Lower lobe of right lung (tissue), 2 donors: ENCODE measurements at regions not wholly inside any gene's neighbourhood (a gene's known extent, or its start where the extent isn't known, plus 50 kb on each side); places are given as distances from the start of the nearest gene placed in this dataset.

Experiments
- ATAC-seq, 2 donors: fragments of 200-7000 bp; cut with Tn5 transposase; one replicate each; pipeline ENCODE4 v1.9.1; 2020 to 2022; ENCODE audit warnings: mild to moderate bottlenecking in 2 of 2, moderate library complexity in 2 of 2
- DNase-seq: peaks from one replicate; pipeline ENCODE4 v3.0.0-alpha.2; 2020
- H3K27ac ChIP-seq: fragments of 200-600 bp; one replicate; pipeline ENCODE4 v1.8.0; 2022
- H3K27me3 ChIP-seq: fragments of 200-600 bp; one replicate; pipeline ENCODE4 v1.8.0; 2022; ENCODE audit warnings: low read depth
- H3K36me3 ChIP-seq: fragments of 200-600 bp; one replicate; pipeline ENCODE4 v1.8.0; 2022; ENCODE audit warnings: mild to moderate bottlenecking
- H3K4me1 ChIP-seq: fragments of 200-600 bp; one replicate; pipeline ENCODE4 v1.8.0; 2022
- H3K4me3 ChIP-seq: fragments of 200-600 bp; one replicate; pipeline ENCODE4 v1.8.0; 2022; ENCODE audit warnings: mild to moderate bottlenecking
- H3K9me3 ChIP-seq: fragments of 200-600 bp; one replicate; pipeline ENCODE4 v1.8.0; 2022
- intact Hi-C: fragments of 100-400 bp; cut with DNase I; formaldehyde crosslinking; loops from one replicate; pipeline ENCODE4 v1.11.0; 2022
- TF ChIP-seq, protein P1 (sequence below): fragments of 200-600 bp; IDR thresholded peaks from one replicate; pipeline ENCODE4 v1.8.0; 2022; ENCODE audit warnings: antibody characterized with exemption, mild to moderate bottlenecking
- donor health status: DM: no; HTN: yes; CAD: no; lungs with severe emphysema.

DNA sequence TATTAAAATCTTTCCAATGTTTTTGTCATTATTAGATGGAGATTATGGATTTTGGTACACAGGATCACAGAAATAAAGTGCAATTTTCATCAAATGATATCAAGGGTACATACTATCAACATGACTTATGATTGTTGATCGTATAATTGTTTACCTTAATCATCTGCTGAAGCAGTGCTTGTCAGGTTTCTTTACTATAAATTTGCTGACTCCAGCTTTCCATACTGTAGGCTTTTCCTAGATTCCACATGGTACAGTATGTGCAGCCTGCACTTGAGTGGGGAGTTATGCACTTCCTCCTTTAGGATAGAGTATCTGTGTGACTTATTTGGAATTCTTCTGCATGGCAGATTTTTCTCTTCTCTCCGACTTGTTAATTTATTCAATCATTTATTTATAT is 187.6 kb upstream of the DPP10 start:
- ATAC-seq (no peak), DNase-seq (no peak)
- H3K27me3 ChIP-seq, result no peaks in the 10 kb centered on the region
- no peak overlapping the region for H3K27ac ChIP-seq
- TF ChIP-seq, protein P1, sequence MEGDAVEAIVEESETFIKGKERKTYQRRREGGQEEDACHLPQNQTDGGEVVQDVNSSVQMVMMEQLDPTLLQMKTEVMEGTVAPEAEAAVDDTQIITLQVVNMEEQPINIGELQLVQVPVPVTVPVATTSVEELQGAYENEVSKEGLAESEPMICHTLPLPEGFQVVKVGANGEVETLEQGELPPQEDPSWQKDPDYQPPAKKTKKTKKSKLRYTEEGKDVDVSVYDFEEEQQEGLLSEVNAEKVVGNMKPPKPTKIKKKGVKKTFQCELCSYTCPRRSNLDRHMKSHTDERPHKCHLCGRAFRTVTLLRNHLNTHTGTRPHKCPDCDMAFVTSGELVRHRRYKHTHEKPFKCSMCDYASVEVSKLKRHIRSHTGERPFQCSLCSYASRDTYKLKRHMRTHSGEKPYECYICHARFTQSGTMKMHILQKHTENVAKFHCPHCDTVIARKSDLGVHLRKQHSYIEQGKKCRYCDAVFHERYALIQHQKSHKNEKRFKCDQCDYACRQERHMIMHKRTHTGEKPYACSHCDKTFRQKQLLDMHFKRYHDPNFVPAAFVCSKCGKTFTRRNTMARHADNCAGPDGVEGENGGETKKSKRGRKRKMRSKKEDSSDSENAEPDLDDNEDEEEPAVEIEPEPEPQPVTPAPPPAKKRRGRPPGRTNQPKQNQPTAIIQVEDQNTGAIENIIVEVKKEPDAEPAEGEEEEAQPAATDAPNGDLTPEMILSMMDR, result no peak
- no peak overlapping the region for H3K4me3 ChIP-seq
- no peaks in the 10 kb centered on the region for H3K36me3 ChIP-seq
- no peaks in the 10 kb centered on the region for H3K4me1 ChIP-seq
- intact Hi-C loops, result no loop called here
- H3K9me3 ChIP-seq, result no peaks in the 10 kb centered on the region

DNA sequence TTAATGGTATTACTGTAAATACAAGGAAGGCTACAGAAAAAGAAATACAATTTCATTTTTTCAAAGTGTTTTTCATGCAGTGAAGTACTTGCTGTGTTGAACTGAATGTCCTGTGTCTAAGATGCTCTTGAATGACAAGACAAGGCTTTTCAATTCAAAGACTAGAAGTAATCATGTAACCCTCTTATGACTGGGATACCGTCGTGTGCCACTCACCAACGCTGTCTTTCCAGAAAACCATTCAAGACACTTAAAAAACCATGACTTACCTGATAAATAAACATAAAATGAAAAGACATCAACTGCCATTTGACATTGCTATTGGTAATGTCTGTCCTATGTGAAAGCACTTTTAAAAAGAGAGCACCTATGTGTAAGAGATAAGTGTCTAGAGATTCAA is 183.1 kb upstream of the DPP10 start:
- Histone ChIP-seq H3K36me3 (no peaks in the 10 kb centered on the region), H3K4me3 (no peak overlapping the region), H3K9me3 (no peaks in the 10 kb centered on the region), H3K4me1 (no peaks in the 10 kb centered on the region), H3K27me3 (no peaks in the 10 kb centered on the region), H3K27ac (no peak overlapping the region)
- ATAC-seq, result no peak
- intact Hi-C loops, result no loop called here
- DNase-seq, result no peak
- TF ChIP-seq, protein P1, result no peak

DNA sequence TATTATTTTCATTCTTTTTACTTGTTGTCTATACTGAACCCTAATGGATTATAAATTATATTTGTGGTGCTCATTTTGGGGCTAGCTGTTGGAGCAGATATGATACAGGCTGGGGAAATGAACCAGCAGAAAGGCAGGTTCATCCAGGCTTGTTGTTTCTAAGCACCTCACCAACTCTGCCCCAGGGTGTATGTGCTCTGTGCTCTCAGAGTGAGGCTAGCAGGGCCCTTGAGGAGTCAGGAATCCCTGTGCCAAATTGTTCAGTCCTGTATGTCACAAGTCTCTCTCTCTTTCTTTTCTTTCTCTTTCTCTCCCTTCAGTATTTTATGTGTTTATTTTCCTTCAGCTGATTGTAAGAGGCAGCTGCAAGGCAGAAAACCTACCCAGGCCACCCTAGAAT is 181.1 kb upstream of the DPP10 start:
- ATAC-seq (no peak), DNase-seq (no peak)
- Histone ChIP-seq H3K9me3 (no peaks in the 10 kb centered on the region), H3K27ac (no peak overlapping the region), H3K36me3 (no peaks in the 10 kb centered on the region), H3K27me3 (no peaks in the 10 kb centered on the region), H3K4me1 (no peaks in the 10 kb centered on the region), H3K4me3 (no peak overlapping the region)
- TF ChIP-seq, protein P1, result no peak
- intact Hi-C loops, result no loop called here

DNA sequence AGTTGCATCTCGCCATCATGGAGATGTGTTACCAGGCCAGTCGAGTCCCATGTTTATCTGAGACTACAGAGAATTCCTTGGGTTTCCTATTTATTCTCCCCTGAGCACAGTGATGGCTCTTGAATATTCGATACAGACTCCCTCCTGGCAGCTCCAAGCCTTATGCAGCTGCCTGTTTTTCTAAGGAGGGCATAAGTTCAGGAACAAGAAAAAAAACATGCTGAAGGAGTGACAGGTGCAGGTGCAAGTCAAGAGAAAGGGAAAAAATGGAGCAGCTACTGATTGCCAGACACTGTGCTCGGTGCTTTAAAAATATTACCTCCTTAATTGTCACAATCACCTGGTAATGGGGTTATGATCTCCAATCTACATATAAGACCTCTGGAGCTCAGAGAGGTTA is 177.2 kb upstream of the DPP10 start:
- TF ChIP-seq, protein P1, result no peak
- Histone ChIP-seq H3K36me3 (no peaks in the 10 kb centered on the region), H3K27me3 (no peaks in the 10 kb centered on the region), H3K27ac (no peak overlapping the region), H3K9me3 (no peaks in the 10 kb centered on the region), H3K4me1 (no peaks in the 10 kb centered on the region), H3K4me3 (no peak overlapping the region)
- ATAC-seq (no peak), DNase-seq (no peak)
- intact Hi-C loops, result no loop called here

DNA sequence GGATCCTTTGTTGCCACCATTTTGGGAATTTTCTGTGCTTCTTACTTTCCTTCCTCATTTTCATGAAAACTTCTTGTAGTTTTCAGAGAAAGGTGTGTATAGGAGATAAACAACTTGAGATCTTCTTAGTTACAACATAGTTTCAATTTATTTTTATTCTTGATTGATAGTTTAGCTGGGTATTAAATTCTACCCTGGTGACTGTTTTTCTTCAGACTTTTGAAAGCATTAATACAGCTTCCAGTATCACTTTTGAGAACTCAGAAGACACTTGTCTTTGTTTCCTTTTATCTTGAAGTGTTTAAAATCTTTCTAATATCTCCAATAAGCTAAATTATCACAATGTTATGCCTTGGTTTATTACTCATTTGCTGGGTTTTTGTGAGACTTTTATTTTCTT is 167.5 kb upstream of the DPP10 start:
- intact Hi-C loops, result no loop called here
- no peak for ATAC-seq
- TF ChIP-seq, protein P1, result no peak

DNA sequence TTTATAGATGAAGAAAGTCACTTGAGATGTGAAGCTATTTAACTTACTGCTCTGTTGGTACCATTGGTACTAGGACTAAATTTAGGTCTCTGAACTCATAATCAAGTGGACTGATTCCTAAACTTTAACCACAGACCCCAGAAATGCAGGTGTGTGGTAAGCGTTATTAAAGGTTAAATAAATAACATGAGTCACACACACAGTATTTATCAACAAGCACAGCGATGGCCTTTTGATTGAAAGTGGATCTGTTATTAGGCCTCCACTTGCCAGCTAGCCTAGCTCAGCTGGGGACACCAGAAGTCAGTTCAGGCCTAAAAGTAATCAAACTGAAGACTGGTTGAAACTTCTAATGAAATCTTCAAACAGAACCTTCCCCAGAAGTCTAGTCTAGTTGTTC is 161.3 kb upstream of the DPP10 start:
- Histone ChIP-seq H3K4me1 (no peaks in the 10 kb centered on the region), H3K36me3 (no peaks in the 10 kb centered on the region), H3K4me3 (no peak overlapping the region), H3K27ac (no peak overlapping the region), H3K9me3 (no peaks in the 10 kb centered on the region), H3K27me3 (no peaks in the 10 kb centered on the region)
- DNase-seq (no peak), ATAC-seq (no peak)
- TF ChIP-seq, protein P1, result no peak
- intact Hi-C loops, result no loop called here

More for the DNA sequence above, 167.5 kb upstream of the DPP10 start:
- no peak for DNase-seq
- Histone ChIP-seq H3K4me3 (no peak overlapping the region), H3K27ac (no peak overlapping the region), H3K4me1 (no peaks in the 10 kb centered on the region), H3K36me3 (no peaks in the 10 kb centered on the region), H3K27me3 (no peaks in the 10 kb centered on the region), H3K9me3 (peaks cover 9% of the 10 kb centered on the region)
